HS-5 (cell line): ENCODE measurements at regions not wholly inside any gene's neighbourhood (a gene's known extent, or its start where the extent isn't known, plus 50 kb on each side); places are given as distances from the start of the nearest gene placed in this dataset.
"Not testable (repeated sequence)": the region's sequence is repeated elsewhere in the genome, so short reads cannot be mapped to it uniquely, and the experiment has no call there.

Experiments used
- DNase-seq: peaks from one replicate; pipeline ENCODE4 v3.0.0-alpha.2; 2012; ENCODE audit warnings: low read depth

GRCh38 chr6:27624694-27625262 is 151.9 kb upstream of the ZNF184 start:
- DNase-seq = no peak

- DNase-seq = no peak
Measured at GRCh38 chr6:27623103-27623502, 150.2 kb upstream of the ZNF184 start.

GRCh38 chr6:27619436-27619835 is 146.5 kb upstream of the ZNF184 start:
- DNase-seq = no peak

- DNase-seq = peak; percentile 36
Measured at GRCh38 chr6:27617700-27618689, 145.1 kb upstream of the ZNF184 start.

- no peak for DNase-seq
Measured at GRCh38 chr6:27617046-27617687, 144.3 kb upstream of the ZNF184 start.

GRCh38 chr6:27616328-27617045 is 143.6 kb upstream of the ZNF184 start:
- DNase-seq = no peak

GRCh38 chr6:27611451-27611850 is 138.5 kb upstream of the ZNF184 start:
- DNase-seq = no peak

- DNase-seq = peak; percentile 28
Measured at GRCh38 chr6:27608916-27609883, 136.3 kb upstream of the ZNF184 start.

GRCh38 chr6:27605401-27606342 is 132.8 kb upstream of the ZNF184 start:
- DNase-seq = peak; percentile 82

GRCh38 chr6:27604986-27605385 is 132.1 kb upstream of the ZNF184 start:
- no peak for DNase-seq

GRCh38 chr6:27601668-27602254 is 128.9 kb upstream of the ZNF184 start:
- no peak for DNase-seq

GRCh38 chr6:27599859-27600532 is 127.1 kb upstream of the ZNF184 start:
- DNase-seq = no peak

GRCh38 chr6:27597031-27597567 is 124.2 kb upstream of the ZNF184 start:
- not testable (repeated sequence) for DNase-seq

- no peak for DNase-seq
Measured at GRCh38 chr6:27593861-27594260, 121.0 kb upstream of the ZNF184 start.

- no peak for DNase-seq
Measured at GRCh38 chr6:27593200-27593818, 120.4 kb upstream of the ZNF184 start.

- peak; percentile 84 for DNase-seq
Measured at GRCh38 chr6:27592481-27593199, 119.7 kb upstream of the ZNF184 start.

GRCh38 chr6:27591699-27592480 is 119.0 kb upstream of the ZNF184 start:
- DNase-seq = peak; percentile 60
